H9 (cell line): ENCODE measurements at regions not wholly inside any gene's neighbourhood (a gene's known extent, or its start where the extent isn't known, plus 50 kb on each side); places are given as distances from the start of the nearest gene placed in this dataset.

ENCODE experiments used
- DNase-seq: peaks from one replicate; pipeline ENCODE4 v3.0.0-alpha.2; 2017
- H2AFZ ChIP-seq: one replicate; pipeline ENCODE4 v1.6.1; 2013; ENCODE audit warnings: mild to moderate bottlenecking, low read length, control low read depth, moderate library complexity
- H2AK5ac ChIP-seq: 2 replicates; pipeline ENCODE4 v1.6.1; 2013; ENCODE audit warnings: low read length, control low read depth, mixed read lengths; ENCODE audit not compliant: insufficient read length
- H2BK120ac ChIP-seq: one replicate; pipeline ENCODE4 v1.6.1; 2013; ENCODE audit warnings: low read depth, mild to moderate bottlenecking, low read length, control low read depth, inconsistent platforms; ENCODE audit not compliant: poor library complexity, severe bottlenecking
- H2BK12ac ChIP-seq: 2 replicates; pipeline ENCODE4 v1.6.1; 2013; ENCODE audit warnings: low read length, control low read depth, mixed read lengths, low read depth; ENCODE audit not compliant: insufficient read length
- H2BK15ac ChIP-seq: 2 replicates; pipeline ENCODE4 v1.6.1; 2013; ENCODE audit warnings: low read depth, low read length, control low read depth
- H2BK20ac ChIP-seq: one replicate; pipeline ENCODE4 v1.6.1; 2013; ENCODE audit warnings: low read depth, mild to moderate bottlenecking, low read length, control low read depth, inconsistent platforms; ENCODE audit not compliant: poor library complexity, severe bottlenecking
- H2BK5ac ChIP-seq: 2 replicates; pipeline ENCODE4 v1.6.1; 2013; ENCODE audit warnings: low read length, control low read depth, mixed read lengths; ENCODE audit not compliant: insufficient read length
- H3K14ac ChIP-seq: 2 replicates; pipeline ENCODE4 v1.6.1; 2013; ENCODE audit warnings: low read length, control low read depth; ENCODE audit not compliant: insufficient read depth
- H3K18ac ChIP-seq: 2 replicates; pipeline ENCODE4 v1.6.1; 2013; ENCODE audit warnings: low read depth, mild to moderate bottlenecking, mixed read lengths, low read length, control low read depth; ENCODE audit not compliant: insufficient read length
- H3K23ac ChIP-seq: 2 replicates; pipeline ENCODE4 v1.6.1; 2013; ENCODE audit warnings: low read length, control low read depth, mixed read lengths, low read depth; ENCODE audit not compliant: insufficient read length
- H3K23me2 ChIP-seq: 2 replicates; pipeline ENCODE4 v1.6.1; 2013; ENCODE audit warnings: low read depth, mild to moderate bottlenecking, mixed read lengths, low read length, control low read depth; ENCODE audit not compliant: insufficient read length, poor library complexity, severe bottlenecking
- H3K27ac ChIP-seq: 2 replicates; pipeline ENCODE4 v1.5.1; 2013; ENCODE audit warnings: low read length, control low read depth, mixed read lengths, low read depth; ENCODE audit not compliant: insufficient read length
- H3K27me3 ChIP-seq: 2 replicates; pipeline ENCODE4 v1.6.1; 2013; ENCODE audit warnings: low read length, control low read depth, inconsistent platforms; ENCODE audit not compliant: insufficient read depth
- H3K4ac ChIP-seq: 2 replicates; pipeline ENCODE4 v1.6.1; 2013; ENCODE audit warnings: low read depth, mild to moderate bottlenecking, control low read depth, inconsistent platforms, low read length, moderate library complexity
- H3K4me1 ChIP-seq: 2 replicates; pipeline ENCODE4 v1.6.1; 2013; ENCODE audit warnings: low read length, control low read depth, inconsistent platforms; ENCODE audit not compliant: insufficient read depth
- H3K4me2 ChIP-seq: 2 replicates; pipeline ENCODE4 v1.6.1; 2013; ENCODE audit warnings: low read length, control low read depth, mixed read lengths; ENCODE audit not compliant: insufficient read length, insufficient read depth
- H3K56ac ChIP-seq: 2 replicates; pipeline ENCODE4 v1.6.1; 2013; ENCODE audit warnings: low read depth, mild to moderate bottlenecking, mixed read lengths, low read length, control low read depth; ENCODE audit not compliant: insufficient read length
- H3K79me1 ChIP-seq: 2 replicates; pipeline ENCODE4 v1.6.1; 2013; ENCODE audit warnings: low read depth, mild to moderate bottlenecking, moderate library complexity, low read length, control low read depth, inconsistent platforms; ENCODE audit not compliant: insufficient read depth, poor library complexity, severe bottlenecking
- H3K79me2 ChIP-seq: 2 replicates; pipeline ENCODE4 v1.6.1; 2013; ENCODE audit warnings: low read length, control low read depth, inconsistent platforms; ENCODE audit not compliant: insufficient read depth
- H3K9ac ChIP-seq: 2 replicates; pipeline ENCODE4 v1.6.1; 2013; ENCODE audit warnings: low read length, control low read depth, mixed read lengths; ENCODE audit not compliant: insufficient read length; ENCODE audit errors: extremely low read depth
- H3K9me3 ChIP-seq: one replicate; pipeline ENCODE4 v1.6.1; 2013; ENCODE audit warnings: low read depth, low read length, inconsistent platforms; ENCODE audit not compliant: control insufficient read depth
- H3T11ph ChIP-seq: one replicate; pipeline ENCODE4 v1.6.1; 2013; ENCODE audit warnings: mild to moderate bottlenecking, low read length, control low read depth, inconsistent platforms
- H4K20me1 ChIP-seq: one replicate; pipeline ENCODE4 v1.6.1; 2013; ENCODE audit not compliant: control insufficient read depth, insufficient read length, insufficient read depth
- H4K5ac ChIP-seq: 2 replicates; pipeline ENCODE4 v1.6.1; 2013; ENCODE audit warnings: low read depth, mild to moderate bottlenecking, mixed read lengths, low read length, control low read depth; ENCODE audit not compliant: insufficient read length
- H4K8ac ChIP-seq: replicated peaks from 2 replicates; pipeline ENCODE4 v1.6.1; 2013; ENCODE audit warnings: low read length, control low read depth, mixed read lengths, low read depth; ENCODE audit not compliant: insufficient read length
- H4K91ac ChIP-seq: 2 replicates; pipeline ENCODE4 v1.6.1; 2013; ENCODE audit warnings: low read depth, mild to moderate bottlenecking, moderate library complexity, mixed read lengths, low read length, control low read depth; ENCODE audit not compliant: insufficient read length
- H3K27ac Mint-ChIP-seq, 3 experiments: 2 replicates in 2 of 3; 3 replicates in 1 of 3; pipeline ENCODE4 v1.8.0; 2020 to 2021; ENCODE audit warnings: mixed read lengths in 3 of 3, mild to moderate bottlenecking in 1 of 3, moderate library complexity in 1 of 3
- H3K27me3 Mint-ChIP-seq: 2 replicates; pipeline ENCODE4 v1.8.0; 2021; ENCODE audit warnings: low read depth, mild to moderate bottlenecking, moderate library complexity, mixed read lengths
- H3K36me3 Mint-ChIP-seq, 3 experiments: 2 replicates in 2 of 3; 3 replicates in 1 of 3; pipeline ENCODE4 v1.8.0; 2020 to 2021; ENCODE audit warnings: low read depth in 3 of 3, mixed read lengths in 3 of 3; ENCODE audit not compliant: insufficient read depth in 1 of 3
- H3K4me1 Mint-ChIP-seq, 2 experiments: 2 replicates each; pipeline ENCODE4 v1.8.0; 2020; ENCODE audit warnings: mixed read lengths in 2 of 2
- H3K4me3 Mint-ChIP-seq, 2 experiments: 2 replicates in 1 of 2; 3 replicates in 1 of 2; pipeline ENCODE4 v1.8.0; 2020 to 2021; ENCODE audit warnings: mild to moderate bottlenecking in 2 of 2, mixed read lengths in 2 of 2, moderate library complexity in 1 of 2
- H3K9me3 Mint-ChIP-seq, 2 experiments: 2 replicates in 1 of 2; 3 replicates in 1 of 2; pipeline ENCODE4 v1.8.0; 2020; ENCODE audit warnings: mild to moderate bottlenecking in 2 of 2, mixed read lengths in 2 of 2, moderate library complexity in 1 of 2
- WGBS: extraction: QIAGEN DNeasy Blood & Tissue Kit; methylation state at CpG from one replicate; pipeline ENCODE4 v1.1.7; 2013; ENCODE audit warnings: missing lambda C conversion rate, low lambda C conversion rate, mixed read lengths; ENCODE audit not compliant: insufficient read length; ENCODE audit errors: extremely low coverage; 5-methylcytosine and 5-hydroxymethylcytosine counted together
- TF ChIP-seq, protein P1 (sequence below): fragments of 200-600 bp; sonication (generic); conservative IDR thresholded peaks from 3 replicates; pipeline ENCODE4 v1.8.0; 2021; ENCODE audit warnings: antibody characterized with exemption, mild to moderate bottlenecking

DNA sequence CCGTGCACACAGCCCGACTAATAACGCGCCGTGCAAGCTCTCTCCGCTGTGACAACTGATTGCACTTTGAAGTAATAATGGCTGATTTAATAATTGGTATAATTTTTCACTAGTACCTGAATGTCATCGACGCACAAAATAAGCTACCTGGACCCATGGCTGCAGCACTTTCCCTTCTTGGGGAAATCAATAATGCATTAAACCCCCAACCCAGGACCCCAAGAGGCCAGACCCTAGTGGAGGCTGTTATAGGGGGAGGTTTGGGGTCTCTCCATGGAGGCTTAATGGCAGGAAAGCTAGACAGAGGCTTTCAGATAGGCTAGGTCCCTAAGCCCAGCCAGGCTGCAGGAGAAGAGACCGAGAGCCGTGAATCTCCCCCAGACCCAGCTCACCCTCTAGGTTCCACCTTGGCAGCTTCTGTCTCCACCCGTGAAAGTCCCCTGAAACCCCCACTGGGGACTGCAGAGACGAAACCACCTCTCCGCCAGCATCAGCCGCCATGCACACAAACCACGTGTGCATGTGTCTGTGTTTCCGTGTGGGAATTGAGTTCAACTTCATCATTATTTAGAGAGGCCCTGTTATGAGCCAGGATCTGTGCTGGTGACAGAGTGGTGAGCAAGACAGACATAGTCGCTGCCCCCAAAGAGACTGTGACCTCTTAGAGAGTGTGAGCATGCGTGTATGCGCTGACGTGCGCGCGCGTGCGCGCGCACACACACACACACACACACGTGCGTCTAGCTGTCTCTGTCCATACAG, 168.6 kb upstream of the MVB12B start:
- no peaks in the 10 kb centered on the region for H3K9me3 ChIP-seq
- no peaks in the 10 kb centered on the region for H3K27me3 ChIP-seq
- Mint-ChIP-seq H3K4me3 (no peak overlapping the region), H3K27me3 (peaks cover 23% of the 10 kb centered on the region), H3K4me1 (peaks cover 8% of the 10 kb centered on the region in 2 experiments), H3K36me3 (no peaks in the 10 kb centered on the region), H3K9me3 (no peaks in the 10 kb centered on the region; a peak in 1 of 5 replicates), H3K27ac (peak overlapping the region in 1 of 3 experiments; percentile 26; a peak in 1 of 7 replicates)
- H4K8ac ChIP-seq: no peak overlapping the region
- H2AFZ ChIP-seq: no peak overlapping the region
- no peak overlapping the region for H4K5ac ChIP-seq
- TF ChIP-seq, protein P1, sequence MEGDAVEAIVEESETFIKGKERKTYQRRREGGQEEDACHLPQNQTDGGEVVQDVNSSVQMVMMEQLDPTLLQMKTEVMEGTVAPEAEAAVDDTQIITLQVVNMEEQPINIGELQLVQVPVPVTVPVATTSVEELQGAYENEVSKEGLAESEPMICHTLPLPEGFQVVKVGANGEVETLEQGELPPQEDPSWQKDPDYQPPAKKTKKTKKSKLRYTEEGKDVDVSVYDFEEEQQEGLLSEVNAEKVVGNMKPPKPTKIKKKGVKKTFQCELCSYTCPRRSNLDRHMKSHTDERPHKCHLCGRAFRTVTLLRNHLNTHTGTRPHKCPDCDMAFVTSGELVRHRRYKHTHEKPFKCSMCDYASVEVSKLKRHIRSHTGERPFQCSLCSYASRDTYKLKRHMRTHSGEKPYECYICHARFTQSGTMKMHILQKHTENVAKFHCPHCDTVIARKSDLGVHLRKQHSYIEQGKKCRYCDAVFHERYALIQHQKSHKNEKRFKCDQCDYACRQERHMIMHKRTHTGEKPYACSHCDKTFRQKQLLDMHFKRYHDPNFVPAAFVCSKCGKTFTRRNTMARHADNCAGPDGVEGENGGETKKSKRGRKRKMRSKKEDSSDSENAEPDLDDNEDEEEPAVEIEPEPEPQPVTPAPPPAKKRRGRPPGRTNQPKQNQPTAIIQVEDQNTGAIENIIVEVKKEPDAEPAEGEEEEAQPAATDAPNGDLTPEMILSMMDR: no peak
- no peaks in the 10 kb centered on the region for H3K79me2 ChIP-seq
- no peak overlapping the region for H4K91ac ChIP-seq
- no peaks in the 10 kb centered on the region for H3K23me2 ChIP-seq
- no peak overlapping the region for H3K23ac ChIP-seq
- H3K4me2 ChIP-seq: no peak overlapping the region
- H3K79me1 ChIP-seq: no peaks in the 10 kb centered on the region
- no peak overlapping the region for H2BK5ac ChIP-seq
- no peak overlapping the region for H2BK12ac ChIP-seq
- no peak overlapping the region for H2BK15ac ChIP-seq
- H2BK20ac ChIP-seq: no peak overlapping the region
- no peak for DNase-seq
- H3T11ph ChIP-seq: no peak overlapping the region
- no peak overlapping the region for H3K9ac ChIP-seq
- no peak overlapping the region for H2BK120ac ChIP-seq
- peaks cover 2% of the 10 kb centered on the region; the same call in 1 of the 2 replicates for H3K4me1 ChIP-seq
- H3K27ac ChIP-seq: no peak overlapping the region
- no peaks in the 10 kb centered on the region for H4K20me1 ChIP-seq
- H3K18ac ChIP-seq: no peak overlapping the region
- H3K4ac ChIP-seq: no peak overlapping the region
- H3K56ac ChIP-seq: no peak overlapping the region
- H2AK5ac ChIP-seq: no peak overlapping the region
- H3K14ac ChIP-seq: no peak overlapping the region; the same call in 1 of the 2 replicates
- WGBS: no CpG with 5 or more reads among the region's 29 CpGs
